ENCODE measurements at regions not wholly inside any gene's neighbourhood (a gene's known extent, or its start where the extent isn't known, plus 50 kb on each side); places are given as distances from the start of the nearest gene placed in this dataset.

GRCh38 chr1:4380564-4381168 lies 273.7 kb upstream of the AJAP1 start:
- TF ChIP-seq POLR2AphosphoS5 (IDR thresholded peaks at IDR 0.05; ENCODE audit: insufficient read depth, low read depth, low read length), result no peak
- no peak for TF ChIP-seq CTCF (IDR thresholded peaks at IDR 0.05; ENCODE audit: extremely low read depth in 1 of 2, insufficient read depth in 1 of 2, low read depth in 1 of 2, low read length in 2 of 2)
- TF ChIP-seq, protein P1, sequence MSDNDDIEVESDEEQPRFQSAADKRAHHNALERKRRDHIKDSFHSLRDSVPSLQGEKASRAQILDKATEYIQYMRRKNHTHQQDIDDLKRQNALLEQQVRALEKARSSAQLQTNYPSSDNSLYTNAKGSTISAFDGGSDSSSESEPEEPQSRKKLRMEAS (IDR thresholded peaks at IDR 0.05; ENCODE audit: insufficient read depth, insufficient read length), result no peak
- TF ChIP-seq EZH2 (IDR thresholded peaks at IDR 0.05; ENCODE audit: borderline replicate concordance, low read depth, low read length, severe bottlenecking), result no peak
- no peak for TF ChIP-seq POLR2A (IDR thresholded peaks at IDR 0.05; ENCODE audit: low read depth, low read length)
- TF ChIP-seq JUN (IDR thresholded peaks at IDR 0.05; ENCODE audit: borderline replicate concordance, insufficient read depth, insufficient read length, low read depth), result peak; percentile 25
